HG03060 (cell line): ENCODE measurements at regions not wholly inside any gene's neighbourhood (a gene's known extent, or its start where the extent isn't known, plus 50 kb on each side); places are given as distances from the start of the nearest gene placed in this dataset.
A peak's percentile ranks its signal among the peaks of the same experiment; 100 is the strongest.

Experiments
- ATAC-seq: cut with Tn5 transposase; IDR thresholded peaks from one replicate; pipeline ENCODE4 v1.9.1; 2021; ENCODE audit warnings: low read depth, moderate number of reproducible peaks; ENCODE audit not compliant: unreplicated experiment

DNA sequence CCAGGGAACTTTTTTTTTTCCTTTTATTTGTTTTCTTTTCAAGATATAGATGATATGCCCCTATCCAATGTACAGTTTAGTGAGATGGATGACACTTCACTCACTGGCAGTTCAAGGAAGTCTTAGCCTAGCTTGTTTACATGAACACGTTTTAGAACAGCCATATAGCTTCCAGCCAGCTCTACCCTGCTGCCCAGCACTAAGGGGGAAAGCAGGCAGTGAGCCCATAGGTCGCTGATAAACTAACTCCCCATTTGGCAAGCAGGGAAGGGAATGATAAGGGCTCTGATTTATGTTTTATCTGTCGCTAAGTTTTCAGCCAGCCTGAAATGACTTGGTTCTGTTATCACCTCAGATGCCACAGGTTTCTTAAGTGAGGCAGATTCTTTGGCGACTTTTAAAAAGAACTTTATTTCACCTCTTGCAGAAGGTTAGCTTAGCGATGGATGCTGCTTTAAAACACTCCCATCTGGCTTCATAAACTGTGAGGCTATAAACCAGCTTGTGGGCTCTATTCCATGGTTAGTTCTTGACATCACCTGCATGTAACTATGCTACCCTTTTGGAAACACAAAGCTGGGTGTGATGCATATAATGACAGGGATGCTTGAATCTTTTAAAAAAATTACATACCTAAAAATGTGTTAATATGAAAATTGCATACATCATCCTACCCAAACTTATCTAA is 348.4 kb downstream of the FBXO8 start:
- ATAC-seq, result no peak

DNA sequence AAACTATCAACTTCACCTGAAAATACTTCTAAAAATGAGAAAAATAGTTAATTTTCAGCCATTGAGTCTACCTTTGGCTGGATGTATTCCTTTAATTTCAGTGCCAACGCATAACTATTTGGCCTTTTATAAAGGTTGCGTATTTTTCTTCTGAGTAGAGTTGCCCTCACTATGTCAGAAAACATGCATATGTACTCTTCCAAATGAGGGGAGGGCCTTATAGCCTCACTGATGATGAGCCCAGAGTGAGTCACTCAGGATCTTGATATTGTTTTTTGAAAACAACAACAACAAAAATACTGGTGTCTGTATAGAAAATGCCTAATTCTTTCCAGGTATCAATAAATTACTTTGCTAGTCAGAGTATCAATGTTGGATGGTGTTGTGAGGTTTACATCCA is 349.3 kb downstream of the FBXO8 start:
- no peak for ATAC-seq

GRCh38 chr4:173932701-173933100 is 350.8 kb downstream of the FBXO8 start:
- no peak for ATAC-seq

- ATAC-seq, result no peak
These were observed 353.0 kb downstream of the FBXO8 start for GRCh38 chr4:173930329-173930967.

DNA sequence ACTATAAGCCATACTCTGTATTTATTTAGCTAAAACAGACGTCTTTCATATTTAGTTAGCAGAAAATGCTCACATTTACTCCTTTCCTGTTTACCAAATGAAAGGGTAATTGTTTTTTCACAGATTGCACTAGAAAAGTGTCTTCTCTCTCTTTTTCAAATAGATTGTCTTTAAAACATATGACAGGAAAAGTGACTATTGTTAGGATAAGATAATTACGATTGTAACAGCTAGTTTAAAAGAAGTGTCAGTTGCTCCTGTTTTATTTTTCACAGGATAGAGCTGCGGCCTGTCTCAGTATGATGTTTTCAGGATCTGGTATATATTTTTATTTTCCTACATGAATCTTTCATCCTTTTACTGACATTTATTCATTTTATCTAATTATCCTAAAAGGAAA is 353.5 kb downstream of the FBXO8 start:
- no peak for ATAC-seq

GRCh38 chr4:173924561-173924960 is 358.9 kb downstream of the FBXO8 start:
- peak; percentile 46 for ATAC-seq

DNA sequence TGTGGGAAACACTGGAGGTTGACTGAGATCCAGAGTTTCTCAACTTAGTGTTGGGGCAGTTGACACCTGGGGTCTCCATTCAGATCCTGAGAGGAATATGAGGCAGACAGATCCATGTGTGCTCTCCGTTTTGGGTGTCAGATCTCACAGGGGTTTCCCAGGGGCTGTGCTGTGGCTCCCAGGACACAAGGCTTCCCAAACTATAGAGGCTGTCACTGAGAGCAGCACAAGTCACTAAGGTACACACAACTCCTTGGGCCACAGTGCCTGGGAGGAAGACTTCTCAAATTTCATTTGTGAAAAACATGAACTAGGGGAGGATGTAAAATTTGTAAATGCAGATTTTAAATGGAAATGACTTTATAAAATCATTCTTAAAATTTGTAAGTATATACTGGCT is 363.6 kb downstream of the FBXO8 start:
- no peak for ATAC-seq

DNA sequence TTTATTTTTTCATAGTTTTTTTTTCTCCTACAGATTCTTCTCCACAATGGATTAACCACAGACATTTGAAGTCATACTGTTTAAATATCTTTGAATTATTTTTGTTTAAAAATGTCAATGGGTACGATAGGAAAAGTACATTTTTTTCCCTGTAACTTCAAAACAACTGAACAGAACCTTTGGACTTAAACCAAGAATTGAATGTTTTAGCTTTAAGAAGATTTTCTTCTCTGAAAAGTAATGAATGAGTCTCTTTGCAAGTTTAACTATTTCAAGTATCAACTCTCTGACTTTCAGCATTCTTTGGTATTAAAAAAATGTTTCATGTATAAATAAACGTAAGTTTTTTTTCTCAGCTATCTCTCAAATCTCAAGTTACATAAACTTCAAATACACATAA is 364.3 kb downstream of the FBXO8 start:
- ATAC-seq, result no peak

GRCh38 chr4:173917255-173917960 is 366.1 kb downstream of the FBXO8 start:
- no peak for ATAC-seq

GRCh38 chr4:173913496-173913895 is 370.0 kb downstream of the FBXO8 start:
- no peak for ATAC-seq

GRCh38 chr4:173912384-173912783 is 371.1 kb downstream of the FBXO8 start:
- no peak for ATAC-seq

DNA sequence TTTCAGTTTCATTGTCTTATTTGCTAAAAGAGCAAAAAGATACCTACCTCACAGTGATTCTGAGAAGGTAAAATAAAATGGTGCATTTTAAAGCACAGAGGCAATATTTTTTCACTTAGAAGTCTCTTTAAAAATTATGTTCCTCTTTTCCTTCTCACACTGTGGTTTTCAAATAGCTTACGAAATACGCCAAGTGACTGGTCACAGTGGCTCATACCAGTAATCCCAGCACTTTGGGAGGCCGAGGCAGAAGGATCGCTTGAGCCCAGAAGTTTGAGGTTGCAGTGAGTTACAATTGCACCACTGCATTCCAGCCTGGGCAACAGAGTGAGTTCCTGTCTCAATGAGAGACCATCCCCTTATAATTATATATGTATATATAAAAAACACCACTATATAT is 372.6 kb downstream of the FBXO8 start:
- no peak for ATAC-seq

DNA sequence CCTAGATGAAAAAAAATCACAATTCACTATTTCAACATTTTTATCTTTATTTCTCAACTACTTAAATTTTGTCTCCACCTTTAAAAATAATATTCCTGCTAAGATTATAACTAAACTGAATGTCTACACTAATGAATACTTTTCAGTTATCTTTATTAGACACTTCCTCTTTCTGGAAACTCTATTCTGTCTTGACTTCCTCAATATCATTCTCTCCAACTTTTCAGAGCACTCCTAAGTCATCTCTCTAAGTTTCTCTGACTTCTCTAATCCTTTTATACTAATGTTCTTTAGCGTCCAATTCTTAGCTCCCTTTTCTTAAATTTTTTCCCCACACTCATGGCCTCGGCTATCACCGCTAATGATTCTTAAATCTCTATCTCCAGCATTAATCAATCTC is 374.2 kb downstream of the FBXO8 start:
- ATAC-seq, result no peak

DNA sequence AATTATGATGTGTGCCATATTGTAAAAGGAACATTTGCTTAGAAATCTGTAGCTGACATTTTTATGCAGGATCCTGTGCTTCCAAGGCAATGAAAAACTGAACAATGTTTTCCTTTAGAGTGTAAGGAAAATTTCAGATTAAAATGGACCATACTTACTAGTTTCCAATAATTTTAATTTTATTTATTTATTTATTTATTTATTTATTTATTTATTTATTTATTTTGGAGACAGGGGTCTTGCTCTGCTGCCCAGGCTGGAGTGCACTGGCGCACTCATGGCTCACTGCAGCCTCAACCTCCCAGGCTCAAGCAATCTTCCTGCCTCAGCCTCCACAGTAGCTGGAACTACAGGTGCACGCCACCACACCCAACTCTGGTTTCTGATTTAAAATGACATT is 369.8 kb upstream of the HAND2 start:
- no peak for ATAC-seq

GRCh38 chr4:173891072-173891471 is 361.0 kb upstream of the HAND2 start:
- no peak for ATAC-seq

GRCh38 chr4:173883821-173884220 is 353.8 kb upstream of the HAND2 start:
- no peak for ATAC-seq

- ATAC-seq, result no peak
These were observed 350.9 kb upstream of the HAND2 start for GRCh38 chr4:173880897-173881296.

DNA sequence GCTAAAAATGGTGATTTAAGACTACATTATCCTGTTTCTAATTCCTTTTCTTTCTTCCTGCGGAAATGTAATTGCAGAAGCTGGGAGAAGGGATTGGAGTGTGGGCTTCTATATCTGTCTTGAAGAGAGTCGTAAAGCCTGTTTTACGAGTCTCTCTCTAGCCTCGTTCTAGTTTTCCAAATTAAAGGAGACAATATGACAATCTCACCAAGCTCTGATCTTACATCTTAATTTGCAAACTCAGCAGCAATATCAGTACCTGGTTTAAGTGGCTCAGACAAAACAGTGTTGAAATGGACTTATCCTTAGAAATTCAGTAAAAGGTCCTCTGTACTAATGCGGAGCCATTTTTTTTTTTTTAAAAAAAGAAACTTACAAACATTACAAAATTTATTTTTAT is 349.5 kb upstream of the HAND2 start:
- no peak for ATAC-seq

DNA sequence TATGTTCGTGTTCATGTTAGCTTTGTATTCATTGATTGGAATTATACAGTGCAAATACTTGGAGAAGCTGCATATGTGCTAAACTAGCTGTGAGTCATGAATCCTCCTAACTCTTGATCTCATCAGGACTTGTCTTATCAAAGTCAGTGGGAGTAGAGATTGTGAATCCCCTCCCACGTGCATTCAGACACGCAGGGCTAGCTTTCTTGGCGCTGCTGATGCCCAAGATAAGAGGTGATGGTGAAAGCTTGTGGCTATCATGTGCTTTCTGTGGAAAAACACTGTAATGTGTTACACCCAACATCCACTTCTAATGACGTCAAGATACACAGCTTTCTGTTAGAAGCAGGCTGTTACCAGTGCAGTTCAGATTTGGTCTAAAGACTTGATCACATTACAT is 348.7 kb upstream of the HAND2 start:
- no peak for ATAC-seq

- no peak for ATAC-seq
These were observed 341.6 kb upstream of the HAND2 start for GRCh38 chr4:173871643-173872042.

DNA sequence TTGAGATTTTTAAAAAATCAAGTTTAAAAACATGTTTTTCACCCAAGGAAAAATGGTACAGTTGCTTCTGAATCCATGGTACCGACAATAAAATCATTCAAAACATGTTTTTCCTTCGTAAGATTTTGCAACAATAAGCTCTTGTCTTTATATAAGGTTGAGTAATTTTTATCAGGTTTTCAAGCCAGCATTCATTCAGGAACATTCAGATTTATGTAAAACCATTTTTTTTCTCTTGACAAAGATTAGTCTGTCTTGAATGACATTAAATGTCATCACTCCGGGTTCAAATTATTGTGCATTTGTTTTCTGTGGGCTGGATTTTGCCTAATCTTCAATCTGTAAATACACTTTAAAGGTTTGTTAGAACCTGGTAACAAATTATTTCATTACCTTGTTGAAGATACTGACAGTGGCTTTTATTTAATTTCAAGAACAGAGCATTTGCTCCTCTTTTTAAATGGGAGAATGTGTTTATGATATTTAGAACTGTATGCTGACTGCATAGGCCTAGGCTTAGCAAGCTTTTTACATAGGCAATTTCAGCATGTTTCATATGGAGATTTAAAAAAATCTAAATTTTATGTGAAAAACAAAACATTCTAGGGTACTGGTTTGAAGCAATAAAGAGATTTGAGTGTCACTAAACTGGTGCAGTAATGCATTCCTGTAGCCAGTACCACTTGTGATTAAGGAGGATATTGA is 336.4 kb upstream of the HAND2 start:
- no peak for ATAC-seq
